ENCODE measurements at regions not wholly inside any gene's neighbourhood (a gene's known extent, or its start where the extent isn't known, plus 50 kb on each side); places are given as distances from the start of the nearest gene placed in this dataset.

DNA sequence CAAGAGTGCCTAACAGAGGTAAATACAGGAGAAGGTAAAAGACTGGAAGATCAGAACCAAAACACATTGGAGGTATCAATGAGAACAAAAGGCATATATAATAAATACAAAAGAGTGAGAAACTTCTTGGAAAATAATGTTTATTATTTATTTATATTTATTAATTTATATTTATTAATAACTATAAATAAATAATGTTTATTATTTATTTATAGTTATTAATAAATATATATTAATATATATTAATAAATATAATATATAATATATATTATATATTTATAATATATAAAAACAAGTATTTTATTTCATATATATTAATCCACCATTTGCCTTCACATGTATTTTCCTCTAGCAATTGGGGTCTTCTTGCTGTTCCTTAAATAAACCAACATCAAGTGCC lies 391.9 kb downstream of the GPATCH2 start:
- Mint-ChIP-seq H3K27me3 (no peaks in the 10 kb centered on the region), H3K36me3 (ENCODE audit: low read depth) (no peaks in the 10 kb centered on the region), H3K4me3 (no peak overlapping the region), H3K27ac (no peak overlapping the region), H3K4me1 (no peaks in the 10 kb centered on the region)
- peaks cover 3% of the 10 kb centered on the region for H3K9me3 ChIP-seq (ENCODE audit: control insufficient read depth, low read length, poor library complexity, severe bottlenecking)
- ATAC-seq (no peak), DNase-seq (no peak)

GRCh38 chr1:217230412-217230811 lies 400.5 kb downstream of the GPATCH2 start:
- H3K4me1 Mint-ChIP-seq: no peaks in the 10 kb centered on the region
- no peak for DNase-seq
- no peak overlapping the region for H3K4me3 Mint-ChIP-seq
- H3K27me3 Mint-ChIP-seq: no peaks in the 10 kb centered on the region
- H3K36me3 Mint-ChIP-seq (ENCODE audit: low read depth): no peaks in the 10 kb centered on the region
- ATAC-seq: no peak
- H3K27ac Mint-ChIP-seq: no peak overlapping the region
- H3K9me3 ChIP-seq (ENCODE audit: control insufficient read depth, low read length, poor library complexity, severe bottlenecking): no peaks in the 10 kb centered on the region

- Mint-ChIP-seq H3K4me1 (no peaks in the 10 kb centered on the region), H3K36me3 (ENCODE audit: low read depth) (no peaks in the 10 kb centered on the region), H3K4me3 (no peak overlapping the region), H3K27me3 (no peaks in the 10 kb centered on the region), H3K27ac (no peak overlapping the region)
- DNase-seq (no peak), ATAC-seq (no peak)
- H3K9me3 ChIP-seq (ENCODE audit: control insufficient read depth, low read length, poor library complexity, severe bottlenecking): no peaks in the 10 kb centered on the region
These were observed 402.2 kb downstream of the GPATCH2 start for GRCh38 chr1:217228689-217229088.

GRCh38 chr1:217224201-217224600 lies 406.7 kb downstream of the GPATCH2 start:
- no peaks in the 10 kb centered on the region for H3K9me3 ChIP-seq (ENCODE audit: control insufficient read depth, low read length, poor library complexity, severe bottlenecking)
- Mint-ChIP-seq H3K27ac (no peak overlapping the region), H3K27me3 (no peaks in the 10 kb centered on the region), H3K4me1 (no peaks in the 10 kb centered on the region), H3K4me3 (no peak overlapping the region), H3K36me3 (ENCODE audit: low read depth) (no peaks in the 10 kb centered on the region)
- ATAC-seq (no peak), DNase-seq (no peak)

- DNase-seq (no peak), ATAC-seq (no peak)
- H3K4me3 Mint-ChIP-seq: no peak overlapping the region
- no peak overlapping the region for H3K27ac Mint-ChIP-seq
- H3K36me3 Mint-ChIP-seq (ENCODE audit: low read depth): no peaks in the 10 kb centered on the region
- no peaks in the 10 kb centered on the region for H3K9me3 ChIP-seq (ENCODE audit: control insufficient read depth, low read length, poor library complexity, severe bottlenecking)
- no peaks in the 10 kb centered on the region for H3K27me3 Mint-ChIP-seq
- no peaks in the 10 kb centered on the region for H3K4me1 Mint-ChIP-seq
These were observed 416.3 kb downstream of the GPATCH2 start for GRCh38 chr1:217214551-217214950.

DNA sequence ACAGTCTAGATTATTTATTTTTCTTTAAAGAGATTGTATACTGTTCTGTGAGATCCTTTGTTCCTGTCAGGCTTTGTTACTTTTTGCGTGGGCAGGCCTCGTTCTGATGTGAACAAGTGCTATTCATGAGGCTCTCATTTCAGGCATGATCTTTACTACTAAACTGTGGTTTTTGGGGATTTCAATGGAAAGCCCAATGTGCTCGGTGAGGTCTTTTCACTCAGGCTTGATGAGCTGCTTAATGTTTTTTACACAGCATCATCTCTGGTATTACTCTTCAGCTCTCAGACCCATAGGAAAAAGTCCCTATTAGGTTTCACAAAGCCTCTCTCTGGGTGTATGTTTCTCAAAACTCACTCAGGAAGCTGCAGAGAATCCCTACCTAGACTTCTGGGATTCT lies 419.4 kb downstream of the GPATCH2 start:
- Mint-ChIP-seq H3K4me1 (no peaks in the 10 kb centered on the region), H3K4me3 (no peak overlapping the region), H3K27ac (no peak overlapping the region), H3K36me3 (ENCODE audit: low read depth) (no peaks in the 10 kb centered on the region), H3K27me3 (no peaks in the 10 kb centered on the region)
- no peak for DNase-seq
- no peak for ATAC-seq
- H3K9me3 ChIP-seq (ENCODE audit: control insufficient read depth, low read length, poor library complexity, severe bottlenecking): no peaks in the 10 kb centered on the region

- Mint-ChIP-seq H3K36me3 (ENCODE audit: low read depth) (no peaks in the 10 kb centered on the region), H3K4me3 (no peak overlapping the region), H3K27ac (no peak overlapping the region), H3K27me3 (no peaks in the 10 kb centered on the region), H3K4me1 (no peaks in the 10 kb centered on the region)
- no peaks in the 10 kb centered on the region for H3K9me3 ChIP-seq (ENCODE audit: control insufficient read depth, low read length, poor library complexity, severe bottlenecking)
- ATAC-seq: no peak
- no peak for DNase-seq
These were observed 425.3 kb downstream of the GPATCH2 start for GRCh38 chr1:217205578-217205977.

GRCh38 chr1:217196616-217197015 lies 434.3 kb downstream of the GPATCH2 start:
- no peak for DNase-seq
- no peaks in the 10 kb centered on the region for H3K36me3 Mint-ChIP-seq (ENCODE audit: low read depth)
- H3K27me3 Mint-ChIP-seq: no peaks in the 10 kb centered on the region
- H3K27ac Mint-ChIP-seq: no peak overlapping the region
- ATAC-seq: no peak
- no peak overlapping the region for H3K4me3 Mint-ChIP-seq
- no peaks in the 10 kb centered on the region for H3K9me3 ChIP-seq (ENCODE audit: control insufficient read depth, low read length, poor library complexity, severe bottlenecking)
- no peaks in the 10 kb centered on the region for H3K4me1 Mint-ChIP-seq

DNA sequence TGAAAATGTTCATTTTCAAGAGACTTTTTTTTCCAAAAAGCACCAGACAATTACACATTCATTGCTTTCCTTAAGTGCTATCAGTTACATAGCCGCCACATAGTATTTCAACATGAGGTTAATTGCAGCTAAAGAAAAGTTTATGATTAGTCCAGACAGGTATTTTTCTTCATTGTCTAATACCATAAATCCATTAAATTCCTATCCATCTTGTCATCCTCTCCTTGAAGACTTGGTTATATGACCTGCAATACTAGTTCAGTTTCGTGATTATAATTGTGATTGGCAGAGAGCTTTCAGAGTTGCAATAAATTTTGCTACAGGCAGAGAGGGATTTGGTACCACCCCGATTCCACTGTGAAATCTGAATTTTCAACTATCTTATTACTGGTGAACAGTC lies 437.7 kb downstream of the GPATCH2 start:
- Mint-ChIP-seq H3K4me1 (no peaks in the 10 kb centered on the region), H3K27me3 (no peaks in the 10 kb centered on the region), H3K4me3 (no peak overlapping the region), H3K36me3 (ENCODE audit: low read depth) (no peaks in the 10 kb centered on the region), H3K27ac (no peak overlapping the region)
- ATAC-seq: no peak
- DNase-seq: no peak
- no peaks in the 10 kb centered on the region for H3K9me3 ChIP-seq (ENCODE audit: control insufficient read depth, low read length, poor library complexity, severe bottlenecking)

- Mint-ChIP-seq H3K36me3 (ENCODE audit: low read depth) (no peaks in the 10 kb centered on the region), H3K27ac (no peak overlapping the region)
These were observed 439.4 kb downstream of the GPATCH2 start for GRCh38 chr1:217191441-217191840.

DNA sequence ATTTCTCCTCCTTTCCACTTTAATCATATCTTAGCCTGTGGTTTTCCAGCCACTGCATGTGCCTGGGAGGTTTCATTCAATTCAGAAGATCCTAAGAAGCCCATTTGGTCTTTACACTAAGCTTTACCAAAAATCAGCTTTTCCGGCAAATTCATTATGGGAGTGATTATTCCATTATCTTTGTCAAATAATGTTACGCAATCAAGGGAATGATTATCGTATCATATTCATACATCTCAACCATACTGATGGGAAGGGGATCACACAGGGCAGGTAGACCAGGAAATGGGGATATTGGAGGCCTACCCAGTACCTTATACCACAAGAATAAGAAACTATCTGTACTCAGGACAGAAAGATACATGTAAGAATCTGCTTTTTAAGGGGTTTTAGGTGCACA lies 440.5 kb downstream of the GPATCH2 start:
- ATAC-seq (no peak), DNase-seq (no peak)
- no peaks in the 10 kb centered on the region for H3K36me3 Mint-ChIP-seq (ENCODE audit: low read depth)
- H3K27me3 Mint-ChIP-seq: no peaks in the 10 kb centered on the region
- H3K27ac Mint-ChIP-seq: no peak overlapping the region
- no peaks in the 10 kb centered on the region for H3K4me1 Mint-ChIP-seq
- no peak overlapping the region for H3K4me3 Mint-ChIP-seq
- no peaks in the 10 kb centered on the region for H3K9me3 ChIP-seq (ENCODE audit: control insufficient read depth, low read length, poor library complexity, severe bottlenecking)

More at GRCh38 chr1:217191441-217191840, 439.4 kb downstream of the GPATCH2 start:
- Mint-ChIP-seq H3K4me3 (no peak overlapping the region), H3K27me3 (no peaks in the 10 kb centered on the region), H3K4me1 (no peaks in the 10 kb centered on the region)
- ATAC-seq (no peak), DNase-seq (no peak)
- no peaks in the 10 kb centered on the region for H3K9me3 ChIP-seq (ENCODE audit: control insufficient read depth, low read length, poor library complexity, severe bottlenecking)

GRCh38 chr1:217189362-217189761 lies 441.5 kb downstream of the GPATCH2 start:
- H3K36me3 Mint-ChIP-seq (ENCODE audit: low read depth): no peaks in the 10 kb centered on the region
- no peaks in the 10 kb centered on the region for H3K9me3 ChIP-seq (ENCODE audit: control insufficient read depth, low read length, poor library complexity, severe bottlenecking)
- DNase-seq: no peak
- H3K27ac Mint-ChIP-seq: no peak overlapping the region
- no peaks in the 10 kb centered on the region for H3K27me3 Mint-ChIP-seq
- H3K4me3 Mint-ChIP-seq: no peak overlapping the region
- H3K4me1 Mint-ChIP-seq: no peaks in the 10 kb centered on the region
- no peak for ATAC-seq

GRCh38 chr1:217188280-217189237 lies 442.3 kb downstream of the GPATCH2 start:
- DNase-seq (no peak), ATAC-seq (no peak)
- Mint-ChIP-seq H3K4me1 (no peaks in the 10 kb centered on the region), H3K4me3 (no peak overlapping the region), H3K27ac (no peak overlapping the region), H3K27me3 (no peaks in the 10 kb centered on the region), H3K36me3 (ENCODE audit: low read depth) (no peaks in the 10 kb centered on the region)
- no peaks in the 10 kb centered on the region for H3K9me3 ChIP-seq (ENCODE audit: control insufficient read depth, low read length, poor library complexity, severe bottlenecking)

GRCh38 chr1:217186664-217187063 lies 444.2 kb downstream of the GPATCH2 start:
- H3K27ac Mint-ChIP-seq: no peak overlapping the region
- no peak overlapping the region for H3K4me3 Mint-ChIP-seq
- no peaks in the 10 kb centered on the region for H3K36me3 Mint-ChIP-seq (ENCODE audit: low read depth)
- no peaks in the 10 kb centered on the region for H3K4me1 Mint-ChIP-seq
- DNase-seq: no peak
- no peak for ATAC-seq
- H3K9me3 ChIP-seq (ENCODE audit: control insufficient read depth, low read length, poor library complexity, severe bottlenecking): no peaks in the 10 kb centered on the region
- no peaks in the 10 kb centered on the region for H3K27me3 Mint-ChIP-seq
